ENCODE measurements at regions not wholly inside any gene's neighbourhood (a gene's known extent, or its start where the extent isn't known, plus 50 kb on each side); places are given as distances from the start of the nearest gene placed in this dataset.

- TF ChIP-seq POLR2A (IDR thresholded peaks at IDR 0.05; ENCODE audit: low read depth, low read length) (no peak), TAF1 (IDR thresholded peaks at IDR 0.05; ENCODE audit: borderline replicate concordance, low read depth, low read length) (no peak), POLR2AphosphoS5 (IDR thresholded peaks at IDR 0.05; ENCODE audit: low read depth, low read length) (no peak)
These were observed 1516.3 kb upstream of the MIR17HG start for GRCh38 chr13:89831157-89831556.

All from GM12892 (cell line).